Choroid plexus epithelial cell (primary cell): ENCODE measurements at regions not wholly inside any gene's neighbourhood (a gene's known extent, or its start where the extent isn't known, plus 50 kb on each side); places are given as distances from the start of the nearest gene placed in this dataset.

Experiments
- DNase-seq: peaks from one replicate; pipeline ENCODE4 v3.0.0-alpha.2; 2010; ENCODE audit warnings: low read depth
- H3K4me3 ChIP-seq: 2 replicates; pipeline ENCODE4 v1.5.1; 2011; ENCODE audit warnings: low read depth, mild to moderate bottlenecking, control low read depth, low read length, moderate library complexity
- CTCF ChIP-seq: conservative IDR thresholded peaks from 2 replicates; pipeline ENCODE4 v1.5.1; 2011; ENCODE audit warnings: low read depth, mild to moderate bottlenecking, control low read depth, inconsistent platforms, low read length, moderate library complexity

- no peak for DNase-seq
- TF ChIP-seq CTCF, result no peak
- H3K4me3 ChIP-seq, result no peak overlapping the region
These were observed 109.9 kb upstream of the FOXC1 start for GRCh38 chr6:1499777-1500176.

- TF ChIP-seq CTCF, result no peak
- no peak overlapping the region for H3K4me3 ChIP-seq
- no peak for DNase-seq
These were observed 108.8 kb upstream of the FOXC1 start for GRCh38 chr6:1500913-1501312.

GRCh38 chr6:1502041-1502440, 107.7 kb upstream of the FOXC1 start:
- no peak for TF ChIP-seq CTCF
- H3K4me3 ChIP-seq, result no peak overlapping the region
- peak; percentile 13 for DNase-seq

- H3K4me3 ChIP-seq, result no peak overlapping the region
- no peak for DNase-seq
- TF ChIP-seq CTCF, result no peak
These were observed 105.9 kb upstream of the FOXC1 start for GRCh38 chr6:1503811-1504210.

- H3K4me3 ChIP-seq, result no peak overlapping the region
- DNase-seq, result no peak
These were observed 105.2 kb upstream of the FOXC1 start for GRCh38 chr6:1504465-1504864.

GRCh38 chr6:1507251-1507650, 102.5 kb upstream of the FOXC1 start:
- no peak for TF ChIP-seq CTCF

More at GRCh38 chr6:1504465-1504864, 105.2 kb upstream of the FOXC1 start:
- TF ChIP-seq CTCF, result no peak

GRCh38 chr6:1509241-1509640, 100.5 kb upstream of the FOXC1 start:
- no peak overlapping the region for H3K4me3 ChIP-seq
- no peak for TF ChIP-seq CTCF
- DNase-seq, result no peak

More at GRCh38 chr6:1507251-1507650, 102.5 kb upstream of the FOXC1 start:
- H3K4me3 ChIP-seq, result no peak overlapping the region
- DNase-seq, result no peak
